T1000 (cell line): ENCODE measurements at regions not wholly inside any gene's neighbourhood (a gene's known extent, or its start where the extent isn't known, plus 50 kb on each side); places are given as distances from the start of the nearest gene placed in this dataset.

Experiments used
- DNase-seq: peaks from one replicate; lab custom pipeline; 2025; ENCODE audit warnings: mixed read lengths; lab: John Stamatoyannopoulos, UW

GRCh38 chr3:104849070-104849469 lies 517.6 kb upstream of the ALCAM start:
- DNase-seq = no peak

GRCh38 chr3:104854468-104854867 lies 512.2 kb upstream of the ALCAM start:
- DNase-seq = no peak

GRCh38 chr3:104855702-104856101 lies 511.0 kb upstream of the ALCAM start:
- no peak for DNase-seq

- no peak for DNase-seq
These were observed 510.0 kb upstream of the ALCAM start for GRCh38 chr3:104856741-104857140.

- DNase-seq = no peak
These were observed 498.4 kb upstream of the ALCAM start for GRCh38 chr3:104868291-104868690.

GRCh38 chr3:104870276-104870675 lies 496.4 kb upstream of the ALCAM start:
- no peak for DNase-seq

- no peak for DNase-seq
These were observed 493.4 kb upstream of the ALCAM start for GRCh38 chr3:104873331-104873730.

- DNase-seq = no peak
These were observed 488.3 kb upstream of the ALCAM start for GRCh38 chr3:104878395-104878794.

GRCh38 chr3:104879919-104880318 lies 486.8 kb upstream of the ALCAM start:
- DNase-seq = no peak

- DNase-seq = no peak
These were observed 481.4 kb upstream of the ALCAM start for GRCh38 chr3:104885214-104885814.

GRCh38 chr3:104886220-104886995 lies 480.3 kb upstream of the ALCAM start:
- no peak for DNase-seq

GRCh38 chr3:104887069-104887468 lies 479.6 kb upstream of the ALCAM start:
- no peak for DNase-seq

GRCh38 chr3:104887619-104888018 lies 479.1 kb upstream of the ALCAM start:
- DNase-seq = no peak

GRCh38 chr3:104892044-104892443 lies 474.7 kb upstream of the ALCAM start:
- DNase-seq = no peak

GRCh38 chr3:104896624-104897023 lies 470.1 kb upstream of the ALCAM start:
- DNase-seq = no peak

- no peak for DNase-seq
These were observed 465.3 kb upstream of the ALCAM start for GRCh38 chr3:104901396-104901795.

GRCh38 chr3:104903064-104903463 lies 463.6 kb upstream of the ALCAM start:
- no peak for DNase-seq

GRCh38 chr3:104906001-104906639 lies 460.6 kb upstream of the ALCAM start:
- no peak for DNase-seq

- DNase-seq = no peak
These were observed 459.2 kb upstream of the ALCAM start for GRCh38 chr3:104907507-104907906.

- no peak for DNase-seq
These were observed 457.9 kb upstream of the ALCAM start for GRCh38 chr3:104908761-104909160.

- no peak for DNase-seq
These were observed 457.5 kb upstream of the ALCAM start for GRCh38 chr3:104909198-104909597.

GRCh38 chr3:104909721-104910120 lies 457.0 kb upstream of the ALCAM start:
- no peak for DNase-seq

- DNase-seq = no peak
These were observed 455.3 kb upstream of the ALCAM start for GRCh38 chr3:104911376-104911775.
